Tibial artery (tissue), 4 donors: ENCODE measurements at regions not wholly inside any gene's neighbourhood (a gene's known extent, or its start where the extent isn't known, plus 50 kb on each side); places are given as distances from the start of the nearest gene placed in this dataset.

Experiments used
- DNase-seq, 2 donors: peaks; one replicate each; pipeline ENCODE4 v3.0.0-alpha.2; 2019
- H3K27ac ChIP-seq, 2 donors: fragments of 200-600 bp; sonication (generic) in 1 of 2; 1 replicate in 1 of 2; 2 replicates in 1 of 2; pipeline ENCODE4 v1.5.1; 2018 to 2019; ENCODE audit warnings: mild to moderate bottlenecking in 1 of 2
- H3K27me3 ChIP-seq, 2 donors: fragments of 200-600 bp; sonication (generic) in 1 of 2; one replicate each; pipeline versions ENCODE4 v1.5.1 to v1.6.0; 2016 to 2019
- H3K36me3 ChIP-seq, 3 donors: fragments of 200-600 bp; sonication (generic) in 2 of 3; one replicate each; pipeline ENCODE4 v1.5.1; 2016 to 2019; ENCODE audit warnings: mild to moderate bottlenecking in 2 of 3
- H3K4me1 ChIP-seq, 4 donors: fragments of 200-600 bp; sonication (generic) in 2 of 4; 1 replicate in 3 of 4; 2 replicates in 1 of 4; pipeline ENCODE4 v1.5.1; 2016 to 2019
- H3K4me3 ChIP-seq, 2 donors: fragments of 200-600 bp; sonication (generic) in 1 of 2; 1 replicate in 1 of 2; 2 replicates in 1 of 2; pipeline ENCODE4 v1.5.1; 2018 to 2019; ENCODE audit warnings: mild to moderate bottlenecking in 2 of 2
- H3K9me3 ChIP-seq, 3 donors: fragments of 200-600 bp; sonication (generic) in 1 of 3; one replicate each; pipeline ENCODE4 v1.5.1; 2016 to 2019
- intact Hi-C: fragments of 100-400 bp; cut with DNase I; formaldehyde crosslinking; loops from one replicate; pipeline ENCODE4 v1.15.0; 2023; ENCODE audit warnings: low total_unique reads
- TF ChIP-seq, protein P1 (sequence below), 2 experiments: fragments of 200-600 bp in 1 of 2; fragments of 450-650 bp in 1 of 2; IDR thresholded peaks; one replicate each; pipeline ENCODE4 v1.5.1; 2017 to 2019; ENCODE audit warnings: antibody characterized with exemption in 2 of 2, mild to moderate bottlenecking in 1 of 2, moderate library complexity in 1 of 2

DNA sequence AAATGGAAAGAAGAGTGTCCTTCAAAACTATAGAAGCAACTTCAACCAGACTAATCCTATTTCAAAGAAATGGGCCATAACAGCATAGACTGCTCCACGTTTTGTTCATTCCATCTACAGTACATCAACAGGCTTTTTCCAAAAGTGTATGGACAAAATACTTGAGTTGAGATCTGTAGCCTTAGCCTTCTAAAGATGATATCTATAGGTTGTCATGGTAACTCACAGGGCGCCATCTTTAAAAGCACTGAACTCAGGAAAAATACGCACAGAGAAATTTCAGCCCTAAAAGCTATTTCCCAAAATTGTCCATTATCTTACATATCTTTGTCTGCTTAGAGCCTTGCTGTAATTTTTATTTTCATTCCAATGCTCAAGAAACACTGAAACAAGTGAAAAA lies 439.4 kb upstream of the NBEA start:
- Histone ChIP-seq H3K27me3 (no peaks in the 10 kb centered on the region), H3K4me3 (no peak overlapping the region), H3K27ac (no peak overlapping the region), H3K36me3 (no peaks in the 10 kb centered on the region), H3K4me1 (no peaks in the 10 kb centered on the region), H3K9me3 (no peaks in the 10 kb centered on the region)
- DNase-seq: no peak
- intact Hi-C loops: no loop called here
- TF ChIP-seq, protein P1, sequence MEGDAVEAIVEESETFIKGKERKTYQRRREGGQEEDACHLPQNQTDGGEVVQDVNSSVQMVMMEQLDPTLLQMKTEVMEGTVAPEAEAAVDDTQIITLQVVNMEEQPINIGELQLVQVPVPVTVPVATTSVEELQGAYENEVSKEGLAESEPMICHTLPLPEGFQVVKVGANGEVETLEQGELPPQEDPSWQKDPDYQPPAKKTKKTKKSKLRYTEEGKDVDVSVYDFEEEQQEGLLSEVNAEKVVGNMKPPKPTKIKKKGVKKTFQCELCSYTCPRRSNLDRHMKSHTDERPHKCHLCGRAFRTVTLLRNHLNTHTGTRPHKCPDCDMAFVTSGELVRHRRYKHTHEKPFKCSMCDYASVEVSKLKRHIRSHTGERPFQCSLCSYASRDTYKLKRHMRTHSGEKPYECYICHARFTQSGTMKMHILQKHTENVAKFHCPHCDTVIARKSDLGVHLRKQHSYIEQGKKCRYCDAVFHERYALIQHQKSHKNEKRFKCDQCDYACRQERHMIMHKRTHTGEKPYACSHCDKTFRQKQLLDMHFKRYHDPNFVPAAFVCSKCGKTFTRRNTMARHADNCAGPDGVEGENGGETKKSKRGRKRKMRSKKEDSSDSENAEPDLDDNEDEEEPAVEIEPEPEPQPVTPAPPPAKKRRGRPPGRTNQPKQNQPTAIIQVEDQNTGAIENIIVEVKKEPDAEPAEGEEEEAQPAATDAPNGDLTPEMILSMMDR (IDR thresholded peaks at IDR 0.05): no peak

DNA sequence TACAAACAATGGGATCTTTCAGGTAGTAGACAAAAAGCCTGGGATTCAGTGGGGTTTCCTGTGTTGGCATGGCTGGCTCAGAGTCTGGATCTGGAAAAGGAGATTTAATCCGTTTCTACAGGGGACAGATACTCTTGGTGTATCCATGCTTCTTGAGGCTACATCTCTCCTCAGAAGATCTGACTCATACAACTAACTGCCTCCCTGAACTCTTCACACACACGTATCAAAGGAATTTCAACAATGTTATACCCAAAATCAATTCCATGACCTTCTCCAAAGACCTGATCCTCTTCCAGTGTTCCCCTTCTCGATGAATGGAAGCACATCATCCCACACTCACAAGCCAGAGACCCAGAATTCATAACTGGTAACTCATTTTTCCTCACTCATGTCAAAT lies 435.3 kb upstream of the NBEA start:
- Histone ChIP-seq H3K4me3 (no peak overlapping the region), H3K36me3 (no peaks in the 10 kb centered on the region), H3K4me1 (no peaks in the 10 kb centered on the region), H3K27ac (no peak overlapping the region), H3K27me3 (no peaks in the 10 kb centered on the region), H3K9me3 (no peaks in the 10 kb centered on the region)
- TF ChIP-seq, protein P1 (IDR thresholded peaks at IDR 0.05): no peak
- intact Hi-C loops: no loop called here
- DNase-seq: no peak

DNA sequence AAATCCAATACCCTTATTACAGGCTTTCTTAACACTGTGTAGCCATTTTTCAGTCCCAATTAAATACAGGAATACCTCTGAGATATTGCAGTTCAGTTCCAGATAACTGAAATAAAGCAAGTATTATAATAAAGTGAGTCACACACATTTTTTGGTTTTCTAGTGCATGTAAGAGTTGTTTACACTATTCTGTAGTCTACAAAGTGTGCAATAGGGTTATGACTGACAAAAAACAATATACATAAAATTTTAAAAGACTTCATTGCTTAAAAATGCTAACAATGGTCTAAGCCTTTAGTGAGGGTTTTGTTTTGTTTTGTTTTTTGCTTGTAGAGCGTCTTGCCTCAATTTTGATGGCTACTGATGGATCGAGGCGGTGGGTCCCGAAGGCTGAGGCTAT lies 434.4 kb upstream of the NBEA start:
- Histone ChIP-seq H3K4me1 (no peaks in the 10 kb centered on the region), H3K27me3 (no peaks in the 10 kb centered on the region), H3K4me3 (no peak overlapping the region), H3K36me3 (no peaks in the 10 kb centered on the region), H3K9me3 (no peaks in the 10 kb centered on the region), H3K27ac (no peak overlapping the region)
- intact Hi-C loops: no loop called here
- DNase-seq: no peak
- TF ChIP-seq, protein P1 (IDR thresholded peaks at IDR 0.05): no peak

DNA sequence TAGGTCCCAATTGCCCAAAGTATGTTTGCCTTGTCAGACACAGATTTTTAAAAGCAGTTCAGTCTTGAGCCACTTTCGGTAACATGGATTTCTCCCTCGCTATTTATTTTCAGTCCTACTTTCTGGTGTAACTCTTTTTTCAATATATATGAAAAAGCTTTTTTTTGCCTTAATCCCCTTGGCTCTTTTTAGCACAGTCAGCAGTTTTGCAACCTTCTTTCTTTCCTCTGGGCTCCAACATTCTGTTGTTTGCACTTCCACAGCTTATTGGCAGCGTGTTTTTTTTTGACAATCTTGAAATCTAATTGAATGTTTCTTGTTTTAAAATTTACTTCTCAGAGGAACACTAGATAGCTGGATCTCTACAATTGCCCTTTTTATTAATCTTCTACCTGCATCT lies 429.3 kb upstream of the NBEA start:
- Histone ChIP-seq H3K36me3 (no peaks in the 10 kb centered on the region), H3K4me3 (no peak overlapping the region), H3K9me3 (no peaks in the 10 kb centered on the region), H3K27ac (no peak overlapping the region), H3K4me1 (no peaks in the 10 kb centered on the region), H3K27me3 (no peaks in the 10 kb centered on the region)
- no peak for DNase-seq
- TF ChIP-seq, protein P1 (IDR thresholded peaks at IDR 0.05): no peak
- intact Hi-C loops: no loop called here

DNA sequence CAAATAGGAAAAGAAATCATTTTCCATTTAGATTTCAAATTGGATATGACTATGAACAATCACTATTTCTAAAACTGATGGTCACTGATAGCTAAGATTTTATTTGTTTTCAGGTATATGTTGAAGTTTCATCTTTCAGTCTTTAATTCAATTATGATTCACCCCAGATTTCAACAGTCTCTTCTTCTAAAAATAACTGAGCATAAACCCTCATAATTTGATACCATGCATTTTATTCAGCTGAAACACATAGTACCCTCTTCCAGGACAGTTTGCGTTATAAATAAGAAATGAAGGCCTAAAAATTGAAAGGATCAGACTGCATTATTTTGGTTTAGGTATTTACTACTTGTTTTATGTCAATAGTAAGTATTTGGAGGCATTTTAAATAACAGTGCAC lies 428.5 kb upstream of the NBEA start:
- no peak overlapping the region for H3K27ac ChIP-seq
- TF ChIP-seq, protein P1 (IDR thresholded peaks at IDR 0.05): no peak

DNA sequence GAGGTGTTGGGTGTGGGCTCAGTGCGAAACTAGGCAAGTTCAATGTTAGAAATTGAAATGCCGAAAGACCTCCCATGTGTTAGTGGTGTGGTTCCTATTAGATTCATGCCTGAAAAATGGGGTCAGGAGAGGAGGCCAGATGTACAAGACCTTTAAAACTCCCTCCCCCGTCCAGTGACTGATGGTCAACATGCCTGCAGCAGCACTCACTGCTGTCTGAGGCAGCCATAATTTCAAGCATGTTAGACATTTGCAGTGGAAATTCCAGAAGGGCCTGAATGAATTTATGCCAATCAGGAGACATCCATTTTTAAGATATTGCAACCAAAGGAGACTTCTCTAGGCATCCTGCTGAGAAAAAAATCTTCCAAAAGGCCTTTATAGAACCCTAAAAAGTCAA lies 426.9 kb upstream of the NBEA start:
- Histone ChIP-seq H3K36me3 (no peaks in the 10 kb centered on the region), H3K27ac (no peak overlapping the region), H3K9me3 (no peaks in the 10 kb centered on the region), H3K4me3 (no peak overlapping the region), H3K4me1 (no peaks in the 10 kb centered on the region), H3K27me3 (no peaks in the 10 kb centered on the region)
- TF ChIP-seq, protein P1 (IDR thresholded peaks at IDR 0.05): no peak
- DNase-seq: no peak
- intact Hi-C loops: no loop called here

More for the DNA sequence above, 428.5 kb upstream of the NBEA start:
- no peaks in the 10 kb centered on the region for H3K27me3 ChIP-seq
- H3K4me3 ChIP-seq: no peak overlapping the region
- H3K4me1 ChIP-seq: no peaks in the 10 kb centered on the region
- no peaks in the 10 kb centered on the region for H3K9me3 ChIP-seq
- DNase-seq: no peak
- intact Hi-C loops: no loop called here
- no peaks in the 10 kb centered on the region for H3K36me3 ChIP-seq
